ENCODE measurements at regions not wholly inside any gene's neighbourhood (a gene's known extent, or its start where the extent isn't known, plus 50 kb on each side); places are given as distances from the start of the nearest gene placed in this dataset.
"Not testable (repeated sequence)": the region's sequence is repeated elsewhere in the genome, so short reads cannot be mapped to it uniquely, and the experiment has no call there.

GRCh38 chr14:76289276-76289675 is 86.7 kb upstream of the ESRRB start:
- DNase-seq (ENCODE audit: low read depth) = no peak
- H3K4me3 ChIP-seq (ENCODE audit: low read depth, low read length) = no peak overlapping the region
- TF ChIP-seq CTCF (IDR thresholded peaks at IDR 0.05; ENCODE audit: insufficient read depth, low read depth, low read length, missing control alignments) = no peak

- no peak overlapping the region for H3K4me3 ChIP-seq (ENCODE audit: low read depth, low read length)
- TF ChIP-seq CTCF (IDR thresholded peaks at IDR 0.05; ENCODE audit: insufficient read depth, low read depth, low read length, missing control alignments) = no peak
- DNase-seq (ENCODE audit: low read depth) = no peak
Measured at GRCh38 chr14:76292561-76292960, 83.4 kb upstream of the ESRRB start.

- no peak overlapping the region for H3K4me3 ChIP-seq (ENCODE audit: low read depth, low read length)
- TF ChIP-seq CTCF (IDR thresholded peaks at IDR 0.05; ENCODE audit: insufficient read depth, low read depth, low read length, missing control alignments) = no peak
- no peak for DNase-seq (ENCODE audit: low read depth)
Measured at GRCh38 chr14:76293221-76293620, 82.7 kb upstream of the ESRRB start.

- no peak overlapping the region for H3K4me3 ChIP-seq (ENCODE audit: low read depth, low read length)
- TF ChIP-seq CTCF (IDR thresholded peaks at IDR 0.05; ENCODE audit: insufficient read depth, low read depth, low read length, missing control alignments) = no peak
- DNase-seq (ENCODE audit: low read depth) = no peak
Measured at GRCh38 chr14:76293923-76294322, 82.0 kb upstream of the ESRRB start.

GRCh38 chr14:76294876-76295275 is 81.1 kb upstream of the ESRRB start:
- no peak for DNase-seq (ENCODE audit: low read depth)
- no peak for TF ChIP-seq CTCF (IDR thresholded peaks at IDR 0.05; ENCODE audit: insufficient read depth, low read depth, low read length, missing control alignments)
- H3K4me3 ChIP-seq (ENCODE audit: low read depth, low read length) = no peak overlapping the region

GRCh38 chr14:76298896-76299295 is 77.0 kb upstream of the ESRRB start:
- no peak for DNase-seq (ENCODE audit: low read depth)
- no peak for TF ChIP-seq CTCF (IDR thresholded peaks at IDR 0.05; ENCODE audit: insufficient read depth, low read depth, low read length, missing control alignments)
- no peak overlapping the region for H3K4me3 ChIP-seq (ENCODE audit: low read depth, low read length)

- not testable (repeated sequence) for H3K4me3 ChIP-seq (ENCODE audit: low read depth, low read length); DNase-seq (ENCODE audit: low read depth)
Measured at GRCh38 chr14:76303188-76303587, 72.7 kb upstream of the ESRRB start.
